ENCODE measurements at regions not wholly inside any gene's neighbourhood (a gene's known extent, or its start where the extent isn't known, plus 50 kb on each side); places are given as distances from the start of the nearest gene placed in this dataset.

GRCh38 chr9:109683521-109683920, 96.5 kb upstream of the PALM2AKAP2 start:
- Histone ChIP-seq H3K4me3 (replicated peaks in 1 of 2; ENCODE audit: low read depth in 1 of 2, low read length in 2 of 2) (no peak overlapping the region), H3K9me3 (ENCODE audit: control insufficient read depth in 1 of 2, insufficient read depth in 1 of 2, low read depth in 1 of 2, low read length in 2 of 2) (no peaks in the 10 kb centered on the region), H3K79me2 (ENCODE audit: insufficient read depth, low read length) (no peaks in the 10 kb centered on the region), H3K4me1 (ENCODE audit: control insufficient read depth in 1 of 2, insufficient read depth in 2 of 2, low read length in 2 of 2) (no peaks in the 10 kb centered on the region), H2AFZ (ENCODE audit: low read depth, low read length, poor library complexity, severe bottlenecking) (no peak overlapping the region), H3K36me3 (ENCODE audit: control insufficient read depth in 1 of 2, insufficient read depth in 2 of 2, low read length in 2 of 2) (no peaks in the 10 kb centered on the region), H3K27me3 (ENCODE audit: insufficient read depth, low read length) (peaks cover 40% of the 10 kb centered on the region), H4K20me1 (ENCODE audit: insufficient read depth) (no peaks in the 10 kb centered on the region), H3K27ac (ENCODE audit: low read depth, low read length) (no peak overlapping the region), H3K4me2 (ENCODE audit: low read length) (no peak overlapping the region), H3K9me2 (ENCODE audit: insufficient read depth) (no peaks in the 10 kb centered on the region), H3K9ac (ENCODE audit: low read length) (no peak overlapping the region)
- no TSS peak for BruUV-seq (replicated peaks)
- CTCF ChIA-PET: no interaction called here
- DNase-seq (ENCODE audit: low read depth, low spot score): no peak
- intact Hi-C loops (cut with micrococcal nuclease): no loop called here
- ATAC-seq: no peak
- RAD21 ChIA-PET (ENCODE audit: low non-redundant PET in 1 of 2, low total read pairs in 2 of 2, uncharacterized antibody in 2 of 2, unreplicated experiment in 2 of 2): no interaction called here
- TF ChIP-seq TCF7L2 (IDR thresholded peaks at IDR 0.05; ENCODE audit: borderline replicate concordance, extremely low read depth, insufficient read depth, insufficient read length) (no peak), SRF (IDR thresholded peaks at IDR 0.05; ENCODE audit: low read depth) (no peak), CBX3 (IDR thresholded peaks at IDR 0.05; ENCODE audit: low read depth) (no peak), RAD21 (IDR thresholded peaks at IDR 0.05; ENCODE audit: low read depth) (no peak), JUND (IDR thresholded peaks at IDR 0.05) (no peak), SP1 (IDR thresholded peaks at IDR 0.05; ENCODE audit: low read depth) (no peak), ZFX (IDR thresholded peaks at IDR 0.05) (no peak), EGR1 (IDR thresholded peaks at IDR 0.05; ENCODE audit: low read depth) (no peak), ATF3 (IDR thresholded peaks at IDR 0.05) (no peak), EZH2phosphoT487 (IDR thresholded peaks at IDR 0.05; ENCODE audit: borderline replicate concordance) (no peak), ZNF274 (IDR thresholded peaks at IDR 0.05; ENCODE audit: low read depth, low read length) (no peak)
- POLR2A ChIA-PET: no interaction called here

- ChIA-PET CTCF (no interaction called here), RAD21 (ENCODE audit: low non-redundant PET in 1 of 2, low total read pairs in 2 of 2, uncharacterized antibody in 2 of 2, unreplicated experiment in 2 of 2) (no interaction called here), POLR2A (no interaction called here)
- Histone ChIP-seq H3K9me2 (ENCODE audit: insufficient read depth) (no peaks in the 10 kb centered on the region), H3K36me3 (ENCODE audit: control insufficient read depth in 1 of 2, insufficient read depth in 2 of 2, low read length in 2 of 2) (no peaks in the 10 kb centered on the region), H3K4me1 (ENCODE audit: control insufficient read depth in 1 of 2, insufficient read depth in 2 of 2, low read length in 2 of 2) (no peaks in the 10 kb centered on the region), H3K4me2 (ENCODE audit: low read length) (no peak overlapping the region), H3K4me3 (replicated peaks in 1 of 2; ENCODE audit: low read depth in 1 of 2, low read length in 2 of 2) (no peak overlapping the region), H3K27ac (ENCODE audit: low read depth, low read length) (no peak overlapping the region), H2AFZ (ENCODE audit: low read depth, low read length, poor library complexity, severe bottlenecking) (no peak overlapping the region), H3K79me2 (ENCODE audit: insufficient read depth, low read length) (no peaks in the 10 kb centered on the region), H4K20me1 (ENCODE audit: insufficient read depth) (no peaks in the 10 kb centered on the region), H3K27me3 (ENCODE audit: insufficient read depth, low read length) (peaks cover 25% of the 10 kb centered on the region), H3K9me3 (ENCODE audit: control insufficient read depth in 1 of 2, insufficient read depth in 1 of 2, low read depth in 1 of 2, low read length in 2 of 2) (no peaks in the 10 kb centered on the region), H3K9ac (ENCODE audit: low read length) (no peak overlapping the region)
- TF ChIP-seq CEBPB (IDR thresholded peaks at IDR 0.05; ENCODE audit: low read depth) (no peak), RAD21 (IDR thresholded peaks at IDR 0.05; ENCODE audit: low read depth) (no peak), FOSL1 (IDR thresholded peaks at IDR 0.05; ENCODE audit: low read depth) (no peak), ZBTB33 (IDR thresholded peaks at IDR 0.05; ENCODE audit: extremely low read depth, insufficient replicate concordance, low read length) (no peak), EZH2 (IDR thresholded peaks at IDR 0.05) (no peak), SIN3A (IDR thresholded peaks at IDR 0.05; ENCODE audit: low read depth) (no peak), SP1 (IDR thresholded peaks at IDR 0.05; ENCODE audit: low read depth) (no peak), MAX (IDR thresholded peaks at IDR 0.05) (no peak), ZNF274 (IDR thresholded peaks at IDR 0.05; ENCODE audit: low read depth, low read length) (no peak), EZH2phosphoT487 (IDR thresholded peaks at IDR 0.05; ENCODE audit: borderline replicate concordance) (no peak)
- intact Hi-C loops (cut with micrococcal nuclease): no loop called here
- no peak for ATAC-seq
- DNase-seq (ENCODE audit: low read depth, low spot score): no peak
- BruUV-seq (replicated peaks): no TSS peak
Observed at GRCh38 chr9:109689701-109690100, 90.3 kb upstream of the PALM2AKAP2 start.

Data from HCT116 (cell line).